Uterus (tissue), 3 donors: ENCODE measurements at regions not wholly inside any gene's neighbourhood (a gene's known extent, or its start where the extent isn't known, plus 50 kb on each side); places are given as distances from the start of the nearest gene placed in this dataset.

Source experiments
- DNase-seq, 2 donors: peaks; one replicate each; pipeline ENCODE4 v3.0.0-alpha.2; 2019 to 2020
- H3K27ac ChIP-seq, 2 donors: fragments of 200-600 bp; sonication (generic); 1 replicate in 1 of 2; 2 replicates in 1 of 2; pipeline ENCODE4 v1.5.1; 2016 to 2018
- H3K27me3 ChIP-seq, 2 donors: fragments of 200-600 bp; sonication (generic); one replicate each; pipeline ENCODE4 v1.5.1; 2018 to 2019; ENCODE audit warnings: control low read depth in 1 of 2
- H3K36me3 ChIP-seq, 2 donors: fragments of 200-600 bp; sonication (generic); one replicate each; pipeline ENCODE4 v1.5.1; 2019; ENCODE audit warnings: control low read depth in 1 of 2
- H3K4me1 ChIP-seq, 2 donors: fragments of 200-600 bp; sonication (generic); one replicate each; pipeline ENCODE4 v1.5.1; 2018 to 2019; ENCODE audit warnings: control low read depth in 1 of 2
- H3K4me3 ChIP-seq, 2 donors: fragments of 200-600 bp; sonication (generic); 1 replicate in 1 of 2; 2 replicates in 1 of 2; pipeline ENCODE4 v1.5.1; 2018 to 2019; ENCODE audit warnings: mild to moderate bottlenecking in 1 of 2
- H3K9me3 ChIP-seq, 2 donors: fragments of 200-600 bp; sonication (generic); one replicate each; pipeline ENCODE4 v1.5.1; 2019; ENCODE audit warnings: control low read depth in 1 of 2
- POLR2A ChIP-seq, 2 donors: fragments of 450-650 bp; IDR thresholded peaks; one replicate each; pipeline ENCODE4 v1.6.1; 2016; ENCODE audit warnings: antibody characterized with exemption in 2 of 2, mild to moderate bottlenecking in 1 of 2, moderate library complexity in 1 of 2
- intact Hi-C: fragments of 100-400 bp; cut with DNase I; formaldehyde crosslinking; loops from one replicate; pipeline ENCODE4 v1.15.1; 2023; ENCODE audit warnings: low total_unique reads
- TF ChIP-seq, protein P1 (sequence below), 4 experiments: fragments of 200-600 bp in 2 of 4; fragments of 450-650 bp in 2 of 4; sonication (generic) in 2 of 4; IDR thresholded peaks; one replicate each; pipeline ENCODE4 v1.5.1; 2016 to 2019; ENCODE audit warnings: antibody characterized with exemption in 4 of 4, mild to moderate bottlenecking in 2 of 4, moderate library complexity in 1 of 4
- donor health status: DM: yes; HTN: yes; CAD: no.

DNA sequence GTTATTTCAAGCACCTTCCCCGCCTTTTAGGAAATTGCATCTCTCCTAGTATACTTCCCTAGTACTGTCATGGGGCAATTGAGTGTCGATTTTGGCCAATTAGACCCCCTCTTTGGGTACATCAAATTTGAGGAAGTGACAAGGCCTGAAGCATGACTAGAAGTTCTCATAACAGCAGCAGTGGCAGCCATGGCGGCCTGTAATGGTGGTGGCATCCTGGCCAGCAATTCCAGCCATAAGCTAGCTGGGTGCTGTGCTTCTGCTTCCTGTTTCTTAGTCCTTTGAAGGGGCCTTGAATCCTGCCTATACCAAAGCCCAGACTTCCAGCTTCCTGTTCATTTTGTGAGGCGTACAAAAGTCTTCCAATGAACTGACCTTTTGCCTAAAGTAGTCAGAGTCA is 523.1 kb downstream of the PLCL1 start:
- intact Hi-C loops = no loop called here
- Histone ChIP-seq H3K27me3 (no peaks in the 10 kb centered on the region), H3K4me3 (no peak overlapping the region), H3K9me3 (no peaks in the 10 kb centered on the region), H3K36me3 (no peaks in the 10 kb centered on the region), H3K27ac (no peak overlapping the region), H3K4me1 (no peaks in the 10 kb centered on the region)
- no peak for DNase-seq
- TF ChIP-seq POLR2A (IDR thresholded peaks at IDR 0.05) = no peak
- TF ChIP-seq, protein P1, sequence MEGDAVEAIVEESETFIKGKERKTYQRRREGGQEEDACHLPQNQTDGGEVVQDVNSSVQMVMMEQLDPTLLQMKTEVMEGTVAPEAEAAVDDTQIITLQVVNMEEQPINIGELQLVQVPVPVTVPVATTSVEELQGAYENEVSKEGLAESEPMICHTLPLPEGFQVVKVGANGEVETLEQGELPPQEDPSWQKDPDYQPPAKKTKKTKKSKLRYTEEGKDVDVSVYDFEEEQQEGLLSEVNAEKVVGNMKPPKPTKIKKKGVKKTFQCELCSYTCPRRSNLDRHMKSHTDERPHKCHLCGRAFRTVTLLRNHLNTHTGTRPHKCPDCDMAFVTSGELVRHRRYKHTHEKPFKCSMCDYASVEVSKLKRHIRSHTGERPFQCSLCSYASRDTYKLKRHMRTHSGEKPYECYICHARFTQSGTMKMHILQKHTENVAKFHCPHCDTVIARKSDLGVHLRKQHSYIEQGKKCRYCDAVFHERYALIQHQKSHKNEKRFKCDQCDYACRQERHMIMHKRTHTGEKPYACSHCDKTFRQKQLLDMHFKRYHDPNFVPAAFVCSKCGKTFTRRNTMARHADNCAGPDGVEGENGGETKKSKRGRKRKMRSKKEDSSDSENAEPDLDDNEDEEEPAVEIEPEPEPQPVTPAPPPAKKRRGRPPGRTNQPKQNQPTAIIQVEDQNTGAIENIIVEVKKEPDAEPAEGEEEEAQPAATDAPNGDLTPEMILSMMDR (IDR thresholded peaks at IDR 0.05) = no peak

- H3K4me3 ChIP-seq = no peak overlapping the region
- no peaks in the 10 kb centered on the region for H3K9me3 ChIP-seq
- DNase-seq = no peak
- TF ChIP-seq, protein P1 (IDR thresholded peaks at IDR 0.05) = no peak
- no peak for TF ChIP-seq POLR2A (IDR thresholded peaks at IDR 0.05)
- intact Hi-C loops = no loop called here
- H3K36me3 ChIP-seq = no peaks in the 10 kb centered on the region
- no peaks in the 10 kb centered on the region for H3K4me1 ChIP-seq
- H3K27me3 ChIP-seq = no peaks in the 10 kb centered on the region
- no peak overlapping the region for H3K27ac ChIP-seq
Measured at GRCh38 chr2:198326431-198326830, 522.0 kb downstream of the PLCL1 start.

GRCh38 chr2:198325359-198325758 is 521.0 kb downstream of the PLCL1 start:
- Histone ChIP-seq H3K36me3 (no peaks in the 10 kb centered on the region), H3K4me3 (no peak overlapping the region), H3K4me1 (no peaks in the 10 kb centered on the region), H3K9me3 (no peaks in the 10 kb centered on the region), H3K27me3 (no peaks in the 10 kb centered on the region), H3K27ac (no peak overlapping the region)
- DNase-seq = no peak
- TF ChIP-seq POLR2A (IDR thresholded peaks at IDR 0.05) = no peak
- TF ChIP-seq, protein P1 (IDR thresholded peaks at IDR 0.05) = no peak
- intact Hi-C loops = no loop called here

DNA sequence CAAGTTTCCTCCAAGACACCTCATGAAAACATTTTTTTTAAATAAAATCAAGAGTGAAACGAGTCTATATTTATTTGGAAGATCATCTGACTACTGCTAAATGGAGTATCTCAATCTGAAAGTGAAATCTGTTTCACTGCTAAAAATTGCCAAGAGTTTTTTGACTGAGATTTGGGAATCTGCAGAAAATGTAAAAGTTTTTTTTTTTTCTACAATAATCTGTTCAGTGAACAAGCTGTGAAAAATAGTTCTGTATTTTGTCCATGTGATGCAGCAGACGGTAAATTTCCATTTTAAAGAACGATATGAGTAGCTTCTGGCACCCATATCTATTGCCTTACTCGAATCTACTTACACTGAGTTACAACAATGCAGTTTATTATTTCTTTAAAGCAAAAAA is 519.7 kb downstream of the PLCL1 start:
- no peak for DNase-seq
- Histone ChIP-seq H3K36me3 (no peaks in the 10 kb centered on the region), H3K4me3 (no peak overlapping the region), H3K27me3 (peaks cover 0 to 4% of the 10 kb centered on the region in 2 donors), H3K27ac (no peak overlapping the region), H3K9me3 (no peaks in the 10 kb centered on the region), H3K4me1 (no peaks in the 10 kb centered on the region)
- intact Hi-C loops = no loop called here
- TF ChIP-seq, protein P1 (IDR thresholded peaks at IDR 0.05) = no peak

GRCh38 chr2:198322275-198322674 is 517.9 kb downstream of the PLCL1 start:
- Histone ChIP-seq H3K27me3 (peaks cover 0 to 14% of the 10 kb centered on the region in 2 donors), H3K27ac (no peak overlapping the region), H3K36me3 (no peaks in the 10 kb centered on the region), H3K4me3 (no peak overlapping the region), H3K9me3 (no peaks in the 10 kb centered on the region), H3K4me1 (no peaks in the 10 kb centered on the region)
- intact Hi-C loops = no loop called here
- TF ChIP-seq, protein P1 (IDR thresholded peaks at IDR 0.05) = no peak
- no peak for TF ChIP-seq POLR2A (IDR thresholded peaks at IDR 0.05)
- no peak for DNase-seq
